Pancreas (tissue), 10 donors: ENCODE measurements at regions not wholly inside any gene's neighbourhood (a gene's known extent, or its start where the extent isn't known, plus 50 kb on each side); places are given as distances from the start of the nearest gene placed in this dataset.

Source experiments
- ATAC-seq, 4 donors: fragments of 200-7000 bp; cut with Tn5 transposase; one replicate each; pipeline versions ENCODE4 v1.8.0 to v1.9.1; 2020; ENCODE audit warnings: mild to moderate bottlenecking in 4 of 4, moderate library complexity in 4 of 4
- DNase-seq, 6 donors: peaks; one replicate each; pipeline ENCODE4 v3.0.0-alpha.2; 2020
- FAIRE-seq: peaks from 2 replicates; lab custom pipeline; 2012; peaks lifted over from hg19 to GRCh38; lab: Jason Lieb, UNC
- H3K27ac ChIP-seq, 4 donors: fragments of 200-600 bp; sonication (generic); 1 replicate in 3 of 4; 2 replicates in 1 of 4; pipeline versions ENCODE4 v1.5.0 to v1.8.0; 2020
- H3K27me3 ChIP-seq, 4 donors: fragments of 200-600 bp; one replicate each; pipeline ENCODE4 v1.8.0; 2021
- H3K36me3 ChIP-seq, 3 donors: fragments of 200-600 bp; sonication (generic) in 1 of 3; one replicate each; pipeline versions ENCODE4 v1.5.0 to v1.8.0; 2020 to 2021
- H3K4me1 ChIP-seq, 3 donors: fragments of 200-600 bp; one replicate each; pipeline ENCODE4 v1.8.0; 2021
- H3K4me3 ChIP-seq, 4 donors: fragments of 200-600 bp; sonication (generic) in 2 of 4; one replicate each; pipeline versions ENCODE4 v1.5.0 to v1.8.0; 2020 to 2021
- H3K9me3 ChIP-seq, 4 donors: fragments of 200-600 bp; one replicate each; pipeline ENCODE4 v1.8.0; 2021
- CTCF ChIP-seq, 4 donors: fragments of 200-600 bp; sonication (generic) in 3 of 4; IDR thresholded peaks; one replicate each; pipeline versions ENCODE4 v1.5.0 to v1.8.0; 2021; ENCODE audit warnings: antibody characterized with exemption in 4 of 4
- WGBS, 2 donors: extraction: QIAGEN DNeasy Blood & Tissue Kit; methylation state at CpG; one replicate each; pipeline ENCODE4 v1.1.7; 2013; 5-methylcytosine and 5-hydroxymethylcytosine counted together
- intact Hi-C, 3 donors: fragments of 100-400 bp; cut with DNase I; formaldehyde crosslinking; loops; one replicate each; pipeline versions ENCODE4 v1.11.1 to v1.14.2; 2022
- donor health status: healthy with polysubstance abuse.
- donor health status: DM: no; HTN: no; CAD: no; lungs with moderate emphysema.
- donor health status: DM: no; HTN: no; CAD: no.
- donor health status: control.
- donor health status: control.
- donor health status: Bipolar disorder and iron deficiency.
- donor health status: DM: yes; HTN: yes; CAD: no.
- donor health status: DM: no; HTN: no; CAD: no.
- donor health status: DM: no; HTN: no; CAD: no.
- donor health status: DM: yes; HTN: yes; CAD: no.

GRCh38 chr4:137627739-137628460, 95.6 kb upstream of the PCDH18 start:
- ATAC-seq (no peak), FAIRE-seq (no peak), DNase-seq (no peak)
- Histone ChIP-seq H3K9me3 (no peaks in the 10 kb centered on the region), H3K36me3 (no peaks in the 10 kb centered on the region), H3K4me1 (no peaks in the 10 kb centered on the region), H3K27ac (no peak overlapping the region), H3K4me3 (no peak overlapping the region), H3K27me3 (no peaks in the 10 kb centered on the region)
- intact Hi-C loops = no loop called here
- 52 to 67% methylated on average over 2 of the region's 2 CpGs for WGBS, 2 donors
- no peak for TF ChIP-seq CTCF (IDR thresholded peaks at IDR 0.05)

GRCh38 chr4:137626942-137627738, 94.8 kb upstream of the PCDH18 start:
- ATAC-seq (no peak), FAIRE-seq (no peak), DNase-seq (no peak)
- Histone ChIP-seq H3K9me3 (no peaks in the 10 kb centered on the region), H3K27ac (no peak overlapping the region), H3K4me3 (no peak overlapping the region), H3K4me1 (no peaks in the 10 kb centered on the region), H3K36me3 (no peaks in the 10 kb centered on the region), H3K27me3 (no peaks in the 10 kb centered on the region)
- TF ChIP-seq CTCF (IDR thresholded peaks at IDR 0.05) = no peak
- intact Hi-C loops = no loop called here
- 46 to 54% methylated on average over 4 of the region's 4 CpGs for WGBS, 2 donors

GRCh38 chr4:137623013-137623412, 90.7 kb upstream of the PCDH18 start:
- H3K27me3 ChIP-seq = no peaks in the 10 kb centered on the region
- DNase-seq (no peak), FAIRE-seq (no peak), ATAC-seq (no peak)
- no peaks in the 10 kb centered on the region for H3K36me3 ChIP-seq
- H3K9me3 ChIP-seq = no peaks in the 10 kb centered on the region
- 24% methylated on average over 2 of the region's 2 CpGs for WGBS, 2 donors
- intact Hi-C loops = no loop called here
- no peak overlapping the region for H3K4me3 ChIP-seq
- no peak overlapping the region for H3K27ac ChIP-seq
- H3K4me1 ChIP-seq = no peaks in the 10 kb centered on the region
- TF ChIP-seq CTCF (IDR thresholded peaks at IDR 0.05) = no peak

- intact Hi-C loops = no loop called here
- FAIRE-seq = no peak
- no peak overlapping the region for H3K4me3 ChIP-seq
These were observed 88.8 kb upstream of the PCDH18 start for GRCh38 chr4:137621056-137621455.

More at GRCh38 chr4:137621056-137621455, 88.8 kb upstream of the PCDH18 start:
- Histone ChIP-seq H3K9me3 (no peaks in the 10 kb centered on the region), H3K4me1 (no peaks in the 10 kb centered on the region), H3K36me3 (no peaks in the 10 kb centered on the region), H3K27me3 (no peaks in the 10 kb centered on the region), H3K27ac (no peak overlapping the region)
- ATAC-seq (no peak), DNase-seq (no peak)
- 72 to 77% methylated on average over 5 of the region's 5 CpGs for WGBS, 2 donors
- no peak for TF ChIP-seq CTCF (IDR thresholded peaks at IDR 0.05)
